ENCODE measurements at regions not wholly inside any gene's neighbourhood (a gene's known extent, or its start where the extent isn't known, plus 50 kb on each side); places are given as distances from the start of the nearest gene placed in this dataset.

DNA sequence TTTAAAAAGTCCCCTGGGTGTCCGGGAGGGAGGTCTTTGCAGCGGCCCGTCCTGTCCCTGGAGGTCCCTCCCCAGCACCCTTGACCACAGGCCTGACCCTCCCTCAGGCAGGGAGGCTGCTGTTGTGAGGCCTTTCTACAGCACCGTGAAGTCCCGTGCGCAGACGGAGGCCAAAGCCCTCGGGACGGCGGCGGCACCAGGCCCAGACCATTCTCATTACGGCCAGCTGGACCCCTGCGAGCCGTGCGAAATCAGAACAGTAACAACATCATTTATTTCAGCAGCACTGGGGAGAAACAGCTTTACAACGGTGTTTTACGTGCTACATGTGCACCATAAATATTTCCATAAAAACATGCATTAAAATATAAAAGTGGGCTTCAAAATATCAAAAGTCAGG is 101.4 kb upstream of the ACTRT2 start:
- DNase-seq = no peak

DNA sequence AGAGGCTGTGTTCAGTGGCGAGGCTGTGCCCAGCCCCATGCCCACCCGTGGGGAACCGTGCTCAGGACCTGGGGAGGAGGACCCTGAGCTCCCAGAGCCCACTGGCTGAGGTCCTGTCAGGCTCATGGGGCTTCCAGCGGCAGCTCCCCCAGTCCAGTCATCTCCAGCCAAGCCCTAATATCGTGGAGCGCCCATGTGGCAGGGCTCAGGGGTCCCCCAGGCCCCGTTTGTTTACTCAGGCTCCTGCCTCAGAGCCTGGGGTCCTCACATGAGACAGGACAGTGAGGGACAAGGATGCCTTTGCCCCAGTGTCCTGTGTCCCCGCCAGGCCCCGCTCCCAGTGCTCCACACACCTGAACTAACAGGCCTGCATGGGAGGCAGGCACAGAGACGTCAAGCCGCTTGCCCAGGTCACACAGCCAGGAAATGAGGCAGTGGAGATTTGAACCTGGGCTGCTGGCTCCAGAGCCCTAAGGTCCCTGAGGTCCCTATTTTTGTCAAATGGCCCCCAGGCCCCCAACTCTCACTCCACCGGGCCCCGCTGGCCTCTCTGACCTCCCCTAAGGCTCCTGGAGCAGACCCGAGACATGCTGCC is 100.7 kb upstream of the ACTRT2 start:
- no peak for DNase-seq

- DNase-seq = no peak
Measured at GRCh38 chr1:2921970-2922686, 99.1 kb upstream of the ACTRT2 start.

DNA sequence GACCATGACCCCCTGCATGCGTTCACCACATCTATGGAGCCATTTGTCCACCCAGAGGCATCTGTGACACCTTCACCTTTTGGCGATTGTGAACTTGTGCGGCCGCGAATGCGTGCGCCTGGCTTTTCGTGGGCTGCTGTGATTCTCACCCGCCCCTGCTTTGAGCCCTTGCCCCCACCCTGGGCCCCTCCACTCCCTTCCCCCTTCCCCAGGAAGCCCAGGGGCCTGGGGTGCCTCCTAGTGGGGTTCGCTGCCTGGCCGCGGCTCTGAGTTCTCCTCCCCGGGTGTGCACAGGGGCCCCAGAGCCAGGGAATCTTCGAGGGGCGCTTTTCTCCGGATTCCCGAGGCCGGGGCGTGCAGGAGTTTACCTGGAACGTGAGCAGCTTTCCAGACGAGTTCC is 97.9 kb upstream of the ACTRT2 start:
- DNase-seq = no peak

- no peak for DNase-seq
Measured at GRCh38 chr1:2925291-2925690, 96.0 kb upstream of the ACTRT2 start.

DNA sequence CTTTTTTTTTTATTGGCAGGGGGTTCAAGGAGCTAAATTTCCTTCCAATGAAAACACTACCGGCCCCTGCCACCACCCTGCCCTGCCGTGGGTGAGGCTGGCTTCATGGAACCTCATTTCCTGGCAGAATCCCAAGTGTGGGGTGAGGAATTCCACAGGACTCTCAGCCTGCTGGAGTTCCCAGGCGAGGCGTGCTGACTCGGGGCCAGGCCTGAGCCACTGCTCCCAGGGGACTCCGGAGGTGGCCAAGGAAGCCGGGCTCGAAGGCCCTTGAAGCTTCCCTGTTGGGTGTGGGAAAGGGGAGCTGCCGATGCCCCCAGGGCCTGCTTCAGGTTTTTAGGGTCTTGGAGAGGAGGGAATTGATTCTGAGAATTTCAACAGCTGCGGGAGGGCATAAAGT is 95.3 kb upstream of the ACTRT2 start:
- no peak for DNase-seq

DNA sequence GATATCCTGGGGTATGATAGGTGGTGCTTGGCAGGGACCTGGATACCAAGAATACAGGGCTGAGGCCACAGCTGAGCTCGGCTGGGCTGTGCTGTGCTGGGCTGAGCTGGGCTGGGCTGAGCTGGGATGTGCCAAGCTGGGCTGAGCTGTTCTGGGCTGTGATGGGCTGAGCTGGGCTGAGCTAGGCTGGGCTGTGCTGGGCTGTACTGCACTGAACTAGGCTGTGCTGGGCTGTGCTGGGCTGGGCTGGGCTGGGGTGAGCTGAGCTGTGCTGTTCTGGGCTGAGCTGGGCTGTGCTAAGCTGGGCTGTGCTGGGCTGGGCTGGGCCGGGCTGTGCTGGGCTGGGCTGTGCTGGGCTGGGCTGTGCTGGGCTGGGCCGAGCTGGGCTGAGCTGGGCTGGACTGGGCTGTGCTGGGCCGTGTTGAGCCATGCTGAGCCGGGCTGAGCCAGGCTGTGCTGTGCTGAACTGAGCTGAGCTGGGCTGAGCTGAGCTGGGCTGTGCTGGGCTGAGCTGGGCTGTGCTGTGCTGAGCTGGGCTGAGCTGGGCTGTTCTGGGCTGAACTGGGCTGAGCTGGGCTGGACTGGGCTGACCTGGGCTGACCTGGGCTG is 94.7 kb upstream of the ACTRT2 start:
- DNase-seq = no peak

DNA sequence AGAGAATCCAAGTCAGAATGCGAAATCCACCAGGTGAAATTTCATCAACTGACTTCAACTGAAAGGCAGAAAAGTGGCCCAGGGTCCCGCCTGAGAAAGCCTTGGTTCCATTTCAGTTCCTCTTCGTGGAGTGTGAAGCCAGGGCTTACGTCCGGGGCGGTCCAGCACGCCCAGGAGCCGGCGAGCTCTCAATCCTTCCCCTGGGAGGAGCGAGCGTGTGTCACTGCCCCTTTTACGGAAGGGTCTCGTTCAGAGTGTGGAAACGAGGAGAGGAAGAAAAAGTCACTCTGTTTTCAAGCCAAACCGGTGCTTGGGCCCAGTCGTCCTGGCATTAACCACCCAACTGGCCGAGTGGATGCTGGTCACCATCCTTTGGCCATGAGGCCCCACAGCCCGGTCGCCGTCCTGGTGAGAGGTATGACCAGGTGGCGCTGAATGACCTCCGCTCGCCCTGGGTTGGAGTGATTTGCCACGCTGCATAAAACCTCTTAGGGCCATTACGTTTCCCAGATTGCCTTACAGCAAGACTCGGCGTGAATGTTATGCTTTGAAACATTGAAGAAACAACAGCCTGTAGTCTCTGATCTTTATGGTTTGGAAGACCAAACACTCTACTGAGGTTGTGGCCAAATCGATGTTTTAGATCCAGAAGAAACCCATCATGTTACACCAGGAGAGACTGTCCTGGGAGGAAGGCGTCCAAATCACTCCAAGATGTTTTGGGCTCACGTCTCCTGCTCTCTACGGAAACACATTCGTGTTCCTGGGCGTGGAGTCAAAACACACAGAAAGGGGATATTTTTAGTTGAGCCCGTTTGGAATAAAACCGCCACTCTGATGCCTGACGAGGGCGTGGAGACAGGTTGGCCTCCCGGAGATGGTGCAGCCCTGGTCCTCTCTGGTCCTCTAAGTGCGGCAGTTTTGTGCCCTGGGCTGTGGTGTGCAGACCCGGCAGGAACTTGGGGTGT is 93.6 kb upstream of the ACTRT2 start:
- DNase-seq = no peak

GRCh38 chr1:2928366-2929325 is 92.6 kb upstream of the ACTRT2 start:
- no peak for DNase-seq

DNA sequence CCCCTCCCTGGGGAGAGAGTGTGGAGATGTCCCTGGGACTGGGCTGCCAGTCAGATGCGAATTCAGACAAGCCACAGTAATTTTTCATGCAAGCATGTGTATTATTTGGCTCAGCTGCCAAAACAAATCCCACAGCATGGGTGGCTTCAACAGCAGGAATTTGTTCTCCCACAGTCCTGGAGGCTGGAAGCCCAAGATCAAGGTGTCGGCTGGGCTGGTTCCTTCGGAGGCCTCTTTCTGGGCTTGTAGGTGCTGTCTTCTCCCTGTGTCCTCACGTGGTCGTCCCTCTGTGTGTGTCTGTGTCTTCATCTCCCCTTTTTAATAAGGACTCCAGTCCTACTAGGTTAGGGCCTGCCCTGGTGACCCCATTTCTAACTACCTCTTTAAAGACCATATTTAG is 91.9 kb upstream of the ACTRT2 start:
- no peak for DNase-seq

DNA sequence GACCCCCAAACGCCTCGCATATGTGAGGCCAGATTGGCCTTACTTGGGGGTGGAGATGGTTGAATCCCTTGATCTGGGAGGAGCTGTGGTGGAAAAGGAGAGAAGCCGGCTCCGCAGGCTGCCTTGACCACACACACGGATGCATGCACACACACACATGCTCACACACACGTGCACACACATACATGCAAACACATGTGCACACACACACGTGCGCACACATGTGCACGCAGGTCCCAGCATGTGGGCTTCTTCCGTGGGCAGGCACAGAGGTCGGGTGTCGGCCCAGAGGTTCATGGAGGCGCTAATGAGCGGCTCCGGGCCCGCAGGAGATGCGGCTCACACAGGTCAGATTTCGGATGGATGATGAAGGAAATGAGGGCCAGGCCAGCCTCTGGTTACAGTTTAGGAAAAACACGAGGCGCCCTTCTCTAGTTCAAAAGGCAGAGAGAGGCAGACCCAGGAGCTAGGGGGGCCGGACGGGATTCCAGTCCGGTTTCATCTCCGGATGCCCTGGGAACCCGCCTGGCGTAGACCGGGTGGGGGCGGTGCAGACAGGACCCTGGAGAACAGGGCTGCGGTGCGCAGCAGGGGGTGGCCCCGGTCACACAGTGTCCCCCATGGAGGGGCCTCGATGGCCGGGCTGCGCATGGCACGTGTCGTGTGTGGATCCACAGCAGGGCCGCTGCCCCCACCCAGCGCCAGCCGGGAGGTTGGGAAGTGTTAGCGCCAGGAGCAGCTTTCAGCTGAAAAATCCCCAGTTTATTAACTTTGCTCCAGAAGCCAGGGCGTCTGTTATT is 91.1 kb upstream of the ACTRT2 start:
- DNase-seq = no peak

DNA sequence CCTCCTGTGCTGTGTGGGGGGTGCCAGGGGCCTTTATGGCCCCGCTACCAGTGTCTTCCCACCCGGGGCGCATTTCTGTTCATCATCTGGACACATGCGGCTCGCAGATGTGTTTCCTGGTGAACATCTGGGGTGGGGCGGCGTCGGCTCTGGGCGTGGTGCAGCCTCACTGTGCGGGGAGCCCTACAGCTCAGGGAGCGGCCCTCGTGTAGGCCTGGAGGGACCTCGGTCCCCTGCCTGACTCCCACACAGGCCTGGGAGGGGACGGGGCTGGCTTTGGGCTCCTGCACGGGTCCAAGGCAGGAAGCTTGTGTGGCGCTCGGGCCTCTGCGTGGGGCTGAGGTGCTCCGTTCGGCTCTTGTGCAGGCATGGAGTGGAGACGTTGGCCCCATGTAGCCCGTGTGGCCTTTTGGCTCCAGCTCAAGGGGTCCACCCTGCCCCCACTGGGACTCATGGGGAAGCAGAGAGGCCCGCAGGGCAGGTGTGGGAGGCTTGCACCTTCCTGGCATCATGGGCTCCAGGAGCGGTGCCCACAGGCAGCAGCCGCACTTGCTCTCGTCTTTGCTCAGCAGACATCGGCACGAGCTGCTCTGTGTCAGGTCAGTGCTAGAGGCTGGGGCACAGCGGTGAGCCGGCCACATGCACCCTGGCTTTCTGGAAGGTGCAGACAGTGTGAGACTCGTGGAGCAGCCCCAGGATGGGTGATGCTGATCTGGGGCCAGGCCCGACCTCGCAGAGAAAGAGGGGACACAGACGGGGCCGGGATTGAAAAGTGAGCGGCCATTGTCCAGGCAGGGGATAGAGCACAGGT is 90.1 kb upstream of the ACTRT2 start:
- no peak for DNase-seq

- no peak for DNase-seq
Measured at GRCh38 chr1:2931724-2932401, 89.4 kb upstream of the ACTRT2 start.

DNA sequence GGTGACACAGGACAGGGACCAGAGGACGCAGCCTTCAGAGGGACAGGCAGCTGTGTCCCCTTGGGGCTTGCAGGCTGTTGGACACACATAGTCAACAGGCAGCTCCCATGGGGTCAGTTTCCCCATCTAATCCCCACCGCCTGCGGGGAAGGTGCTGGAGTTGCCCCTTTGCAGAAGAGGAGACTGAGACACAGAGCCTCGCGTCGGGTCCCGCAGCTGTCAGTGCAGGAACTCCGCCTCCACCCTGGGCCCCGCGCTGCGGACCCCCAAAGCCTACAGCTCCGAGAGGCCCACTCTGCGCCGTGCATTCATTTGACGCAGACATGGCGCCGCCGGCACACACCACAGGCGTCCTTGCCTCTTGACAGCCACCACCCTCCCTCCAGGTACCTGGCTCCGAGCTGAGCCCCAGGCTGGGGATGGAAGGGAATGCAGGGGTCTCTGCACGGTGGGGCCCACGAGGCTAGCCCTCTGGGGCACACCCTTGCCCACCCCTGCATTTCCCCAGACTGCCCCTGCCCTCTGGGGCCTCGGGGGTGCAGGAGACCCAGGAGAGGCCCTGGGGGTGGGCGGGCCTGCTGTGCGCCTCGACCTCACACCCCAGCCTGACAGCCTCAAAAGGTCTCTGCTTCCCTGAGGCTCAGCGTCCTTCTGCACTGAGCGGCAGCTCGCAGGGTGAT is 88.5 kb upstream of the ACTRT2 start:
- DNase-seq = no peak

DNA sequence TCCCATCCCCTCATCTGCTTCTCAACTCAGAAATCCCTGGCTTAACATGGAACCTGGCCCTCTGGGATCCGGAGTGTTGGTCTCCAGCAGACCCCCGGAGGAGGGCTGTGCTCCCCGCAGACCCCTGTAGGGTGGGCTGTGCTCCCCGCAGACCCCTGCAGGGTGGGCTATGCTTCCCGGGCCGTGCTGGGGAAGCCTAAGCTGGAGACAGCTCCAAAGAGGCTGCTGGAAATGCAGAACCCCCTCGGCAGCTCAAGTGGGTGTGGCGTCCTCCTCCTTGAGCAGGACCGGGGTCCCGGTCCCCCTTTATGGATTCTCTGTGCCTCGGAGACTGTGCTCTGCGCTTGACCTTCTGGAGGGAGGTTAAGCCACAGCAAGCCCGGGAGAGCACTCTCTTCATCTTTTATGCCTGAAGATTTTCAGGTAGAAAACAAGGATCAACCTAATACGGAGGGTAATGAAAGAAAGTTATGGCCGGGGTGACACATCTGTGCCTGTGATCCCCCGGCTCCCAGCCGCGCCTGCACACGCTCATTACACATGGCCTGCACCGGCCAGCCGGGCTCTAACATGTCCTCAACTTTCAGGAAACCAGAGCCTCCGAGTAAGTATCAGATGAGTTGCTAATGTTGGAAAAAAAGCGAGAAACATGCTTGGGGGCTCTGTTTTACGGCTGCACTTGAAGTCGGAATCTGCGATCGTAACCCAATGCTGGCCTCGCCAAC is 87.7 kb upstream of the ACTRT2 start:
- DNase-seq = no peak

- no peak for DNase-seq
Measured at GRCh38 chr1:2934156-2934540, 87.1 kb upstream of the ACTRT2 start.

DNA sequence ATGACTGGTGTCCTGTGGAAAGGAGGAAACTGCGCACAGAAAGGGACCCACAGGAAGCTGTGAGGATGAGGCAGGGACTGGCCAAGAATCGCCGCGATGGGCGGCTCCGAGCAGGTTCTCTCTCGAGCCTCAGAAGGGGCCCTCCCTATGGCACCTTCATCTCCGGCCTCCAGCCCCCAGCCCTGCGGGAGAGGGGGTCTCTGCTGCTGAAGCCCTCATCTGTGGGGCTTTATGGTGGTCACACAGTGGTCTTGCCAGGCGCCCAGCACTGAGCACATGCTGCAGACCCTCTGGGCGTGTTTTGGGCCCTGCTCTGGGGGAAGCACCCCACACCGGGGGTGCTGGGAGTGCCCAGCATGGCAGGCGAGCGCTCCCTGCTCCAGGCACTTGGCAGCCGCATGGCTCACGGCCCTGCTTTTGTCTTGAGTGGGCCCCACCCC is 86.6 kb upstream of the ACTRT2 start:
- no peak for DNase-seq

DNA sequence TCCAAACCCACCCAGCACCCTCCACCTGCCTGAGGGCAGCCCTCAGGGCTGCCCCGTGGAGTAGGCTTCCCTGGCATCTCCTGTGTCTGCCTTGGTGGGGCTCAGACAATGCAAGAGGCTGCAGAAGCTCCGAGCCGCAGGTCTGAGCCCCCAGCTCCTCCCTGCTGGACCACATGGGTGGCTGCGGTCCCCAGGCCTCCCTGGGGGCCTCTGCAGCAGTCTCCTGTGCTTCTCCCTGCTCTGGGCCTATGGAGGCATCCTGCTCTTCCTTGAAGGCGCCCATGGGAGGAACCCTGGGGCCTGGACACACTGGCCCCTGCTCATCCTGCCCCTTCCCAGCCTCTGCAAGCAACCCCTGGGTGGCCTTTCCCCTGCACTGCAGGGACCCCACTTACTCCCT is 86.1 kb upstream of the ACTRT2 start:
- DNase-seq = no peak
